Smooth muscle cell (in vitro differentiated cells): ENCODE measurements at regions not wholly inside any gene's neighbourhood (a gene's known extent, or its start where the extent isn't known, plus 50 kb on each side); places are given as distances from the start of the nearest gene placed in this dataset.

Experiments
- DNase-seq: peaks from one replicate; lab custom pipeline; 2025; ENCODE audit not compliant: unreplicated experiment; lab: John Stamatoyannopoulos, UW
- H2AFZ ChIP-seq: fragments of 200-600 bp; sonication (generic); 2 replicates; pipeline ENCODE4 v1.6.0; 2016; ENCODE audit warnings: antibody characterized with exemption, low read depth, mild to moderate bottlenecking
- H3F3A ChIP-seq: fragments of 200-600 bp; sonication (generic); 2 replicates; pipeline ENCODE4 v1.6.0; 2017; ENCODE audit warnings: antibody characterized with exemption, low read depth
- H3K27ac ChIP-seq: fragments of 200-600 bp; sonication (generic); 2 replicates; pipeline ENCODE4 v1.5.1; 2016; ENCODE audit warnings: low read depth, mild to moderate bottlenecking
- H3K27me3 ChIP-seq: fragments of 200-600 bp; sonication (generic); 2 replicates; pipeline ENCODE4 v1.6.1; 2016; ENCODE audit warnings: low read depth, mild to moderate bottlenecking
- H3K36me3 ChIP-seq: fragments of 200-600 bp; sonication (generic); 2 replicates; pipeline ENCODE4 v1.5.1; 2016; ENCODE audit warnings: low read depth
- H3K4me1 ChIP-seq: fragments of 200-600 bp; sonication (generic); 2 replicates; pipeline ENCODE4 v1.5.1; 2016; ENCODE audit warnings: low read depth
- H3K4me2 ChIP-seq: fragments of 200-600 bp; sonication (generic); 2 replicates; pipeline ENCODE4 v1.6.0; 2016; ENCODE audit warnings: mild to moderate bottlenecking
- H3K4me3 ChIP-seq: fragments of 200-600 bp; sonication (generic); 2 replicates; pipeline ENCODE4 v1.5.1; 2016; ENCODE audit warnings: mild to moderate bottlenecking
- H3K79me2 ChIP-seq: fragments of 200-600 bp; sonication (generic); 2 replicates; pipeline ENCODE4 v1.6.0; 2016; ENCODE audit warnings: low read depth, mild to moderate bottlenecking
- H3K9ac ChIP-seq: fragments of 200-600 bp; sonication (generic); 2 replicates; pipeline ENCODE4 v1.6.0; 2016; ENCODE audit warnings: low read depth
- H3K9me3 ChIP-seq: fragments of 200-600 bp; sonication (generic); replicated peaks from 2 replicates; pipeline ENCODE4 v1.5.1; 2016; ENCODE audit warnings: low read depth
- H4K20me1 ChIP-seq: fragments of 200-600 bp; sonication (generic); 2 replicates; pipeline ENCODE4 v1.6.0; 2016; ENCODE audit warnings: low read depth
- WGBS: methylation state at CpG from one replicate; pipeline ENCODE4 v1.1.7; 2016; ENCODE audit warnings: low lambda C conversion rate; 5-methylcytosine and 5-hydroxymethylcytosine counted together
- TF ChIP-seq, protein P1 (sequence below): fragments of 200-600 bp; sonication (generic); IDR thresholded peaks from 2 replicates; pipeline ENCODE4 v1.5.1; 2017; ENCODE audit warnings: borderline replicate concordance, mild to moderate bottlenecking, antibody characterized with exemption; ENCODE audit not compliant: insufficient read depth, poor library complexity, severe bottlenecking

DNA sequence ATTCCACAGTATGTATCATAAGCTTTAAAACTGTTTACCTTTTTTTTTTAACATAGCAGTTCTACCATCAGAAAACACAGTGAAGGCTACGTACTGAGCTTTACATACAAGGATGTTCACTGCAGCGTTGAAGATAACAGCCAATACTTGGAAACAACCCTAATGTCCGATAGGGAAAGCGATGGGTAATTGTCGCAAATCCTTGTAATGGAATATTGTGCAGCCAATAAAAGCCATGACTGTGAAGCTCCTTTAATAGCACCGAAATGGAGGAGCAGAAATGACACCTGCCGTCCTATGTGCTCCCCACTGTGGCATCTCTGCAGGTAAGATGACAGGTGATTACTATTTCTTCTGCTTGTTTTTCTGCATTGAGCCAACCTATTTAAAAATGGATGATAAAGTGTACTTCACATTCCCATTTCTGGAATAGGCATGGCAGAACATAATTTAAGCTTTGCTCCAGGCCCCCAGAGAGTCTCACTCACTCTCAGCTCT, 523.8 kb downstream of the PTPRU start:
- Histone ChIP-seq H3K9me3 (no peaks in the 10 kb centered on the region), H3K9ac (no peak overlapping the region), H3K4me1 (no peaks in the 10 kb centered on the region), H3K79me2 (no peaks in the 10 kb centered on the region), H3K4me2 (no peak overlapping the region), H4K20me1 (no peaks in the 10 kb centered on the region), H3K27ac (no peak overlapping the region), H2AFZ (no peak overlapping the region), H3K27me3 (peaks cover 19% of the 10 kb centered on the region), H3K4me3 (no peak overlapping the region), H3K36me3 (no peaks in the 10 kb centered on the region), H3F3A (no peaks in the 10 kb centered on the region)
- 88% methylated on average over 7 of the region's 7 CpGs for WGBS
- TF ChIP-seq, protein P1, sequence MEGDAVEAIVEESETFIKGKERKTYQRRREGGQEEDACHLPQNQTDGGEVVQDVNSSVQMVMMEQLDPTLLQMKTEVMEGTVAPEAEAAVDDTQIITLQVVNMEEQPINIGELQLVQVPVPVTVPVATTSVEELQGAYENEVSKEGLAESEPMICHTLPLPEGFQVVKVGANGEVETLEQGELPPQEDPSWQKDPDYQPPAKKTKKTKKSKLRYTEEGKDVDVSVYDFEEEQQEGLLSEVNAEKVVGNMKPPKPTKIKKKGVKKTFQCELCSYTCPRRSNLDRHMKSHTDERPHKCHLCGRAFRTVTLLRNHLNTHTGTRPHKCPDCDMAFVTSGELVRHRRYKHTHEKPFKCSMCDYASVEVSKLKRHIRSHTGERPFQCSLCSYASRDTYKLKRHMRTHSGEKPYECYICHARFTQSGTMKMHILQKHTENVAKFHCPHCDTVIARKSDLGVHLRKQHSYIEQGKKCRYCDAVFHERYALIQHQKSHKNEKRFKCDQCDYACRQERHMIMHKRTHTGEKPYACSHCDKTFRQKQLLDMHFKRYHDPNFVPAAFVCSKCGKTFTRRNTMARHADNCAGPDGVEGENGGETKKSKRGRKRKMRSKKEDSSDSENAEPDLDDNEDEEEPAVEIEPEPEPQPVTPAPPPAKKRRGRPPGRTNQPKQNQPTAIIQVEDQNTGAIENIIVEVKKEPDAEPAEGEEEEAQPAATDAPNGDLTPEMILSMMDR: no peak
- no peak for DNase-seq

DNA sequence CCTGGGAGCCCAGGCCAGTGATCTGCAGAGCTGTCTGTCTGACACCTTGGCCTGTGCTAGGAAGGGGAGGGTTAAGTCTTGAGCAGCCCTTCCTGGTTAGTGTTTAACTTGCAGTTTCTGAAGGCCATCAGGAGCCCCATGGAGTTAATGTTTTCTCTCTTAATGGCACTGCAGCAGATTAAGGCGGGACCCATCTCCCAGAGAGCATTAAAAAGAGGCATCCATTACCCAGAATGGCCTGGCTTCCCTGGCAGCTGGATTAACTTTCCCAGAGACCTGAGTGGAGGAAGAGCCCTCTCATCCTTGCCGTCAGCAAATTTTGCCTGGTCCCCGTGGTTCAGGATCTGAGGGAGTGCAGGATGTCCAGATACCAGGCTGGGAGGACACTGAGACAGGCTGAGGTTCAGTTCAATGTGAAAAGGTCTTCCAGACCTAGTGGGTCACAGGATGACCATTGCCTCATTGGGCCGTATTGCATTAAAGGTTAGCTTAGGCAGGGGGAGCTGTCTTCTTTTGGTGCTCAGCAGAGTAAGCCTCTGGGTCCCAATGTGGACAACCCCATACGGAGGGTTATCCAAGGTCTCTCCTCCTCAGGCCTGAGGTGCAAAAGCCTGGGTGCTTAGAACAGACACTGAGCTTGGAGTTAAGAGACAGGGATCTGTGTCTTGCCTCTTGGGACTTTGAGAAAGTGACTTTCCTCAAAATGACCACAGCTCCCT, 522.6 kb downstream of the PTPRU start:
- Histone ChIP-seq H3K36me3 (no peaks in the 10 kb centered on the region), H3F3A (no peaks in the 10 kb centered on the region), H3K9ac (no peak overlapping the region), H3K4me2 (no peak overlapping the region), H3K4me3 (no peak overlapping the region), H3K9me3 (no peaks in the 10 kb centered on the region), H3K79me2 (no peaks in the 10 kb centered on the region), H4K20me1 (no peaks in the 10 kb centered on the region), H3K27ac (no peak overlapping the region), H3K27me3 (peaks cover 12% of the 10 kb centered on the region), H2AFZ (no peak overlapping the region), H3K4me1 (no peaks in the 10 kb centered on the region)
- no peak for DNase-seq
- WGBS: 51% methylated on average over 5 of the region's 5 CpGs
- TF ChIP-seq, protein P1: no peak

DNA sequence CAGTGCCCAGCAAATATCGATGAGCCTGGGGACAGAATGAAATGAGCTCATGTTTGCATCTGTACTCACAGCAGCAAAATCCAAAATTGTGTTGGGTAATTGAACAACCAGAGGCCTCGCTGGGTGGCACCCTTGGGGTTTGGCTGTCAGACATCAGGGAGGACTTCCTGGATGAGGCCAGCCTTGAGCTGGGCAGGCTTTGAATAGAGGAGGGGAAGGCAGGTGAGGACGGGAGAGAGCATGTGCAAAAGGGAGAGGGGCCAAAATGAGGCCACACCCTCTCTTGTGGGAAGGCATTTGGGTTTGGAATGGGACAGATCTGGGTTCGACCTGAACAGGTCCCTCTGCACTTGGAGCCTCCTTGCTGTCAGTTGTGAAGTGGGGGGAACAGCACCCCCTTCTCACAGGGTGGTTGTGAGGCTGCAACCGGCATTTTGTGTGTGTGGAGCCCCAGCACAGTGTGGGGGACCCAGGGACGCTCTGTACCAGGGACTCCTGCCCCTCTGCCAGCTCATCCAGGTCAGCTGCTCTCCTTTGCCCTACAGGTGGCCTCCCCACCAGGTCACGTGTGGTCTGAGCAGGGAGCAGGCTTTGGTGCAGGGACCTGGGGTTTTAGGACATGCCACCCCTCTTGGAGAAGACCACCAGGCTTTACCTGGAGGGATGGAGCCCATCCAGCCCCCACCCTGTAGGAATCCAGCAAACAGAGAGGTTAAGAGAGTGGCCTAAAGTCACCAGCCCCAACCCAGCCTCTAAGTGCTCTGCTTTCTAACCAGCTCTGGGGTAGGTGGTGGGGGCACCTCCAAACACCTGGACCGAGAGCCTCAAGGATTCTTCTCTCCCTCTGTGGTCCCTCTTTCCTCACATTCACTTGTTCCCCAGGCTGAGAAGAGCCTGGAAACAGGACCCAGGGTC, 521.8 kb downstream of the PTPRU start:
- TF ChIP-seq, protein P1: no peak
- 70% methylated on average over 8 of the region's 8 CpGs for WGBS
- Histone ChIP-seq H3K4me3 (no peak overlapping the region), H3K79me2 (no peaks in the 10 kb centered on the region), H4K20me1 (no peaks in the 10 kb centered on the region), H3K27me3 (peaks cover 12% of the 10 kb centered on the region), H3K36me3 (no peaks in the 10 kb centered on the region), H3K4me2 (no peak overlapping the region), H3K27ac (no peak overlapping the region), H3K9ac (no peak overlapping the region), H3F3A (no peaks in the 10 kb centered on the region), H3K9me3 (no peaks in the 10 kb centered on the region), H2AFZ (no peak overlapping the region), H3K4me1 (no peaks in the 10 kb centered on the region)
- no peak for DNase-seq
